Karpas-422 (cell line): ENCODE measurements at regions not wholly inside any gene's neighbourhood (a gene's known extent, or its start where the extent isn't known, plus 50 kb on each side); places are given as distances from the start of the nearest gene placed in this dataset.

Experiments
- DNase-seq: peaks from one replicate; pipeline ENCODE4 v3.0.0-alpha.2; 2015
- H2AFZ ChIP-seq: fragments of 200-600 bp; sonication (generic); 2 replicates; pipeline ENCODE4 v1.6.1; 2014; ENCODE audit warnings: antibody characterized with exemption, low read length, mixed read lengths
- H3K27ac ChIP-seq: fragments of 200-600 bp; sonication (generic); 2 replicates; pipeline ENCODE4 v1.5.1; 2014; ENCODE audit warnings: mild to moderate bottlenecking, low read length, moderate library complexity
- H3K27me3 ChIP-seq: fragments of 200-600 bp; sonication (generic); 2 replicates; pipeline ENCODE4 v1.6.1; 2014; ENCODE audit warnings: low read length, mixed read lengths
- H3K36me3 ChIP-seq: fragments of 200-600 bp; sonication (generic); 2 replicates; pipeline ENCODE4 v1.6.1; 2014; ENCODE audit warnings: low read length, mixed read lengths; ENCODE audit not compliant: insufficient read depth
- H3K4me1 ChIP-seq: fragments of 200-600 bp; sonication (generic); 2 replicates; pipeline ENCODE4 v1.6.1; 2014; ENCODE audit warnings: mild to moderate bottlenecking, low read length, mixed read lengths
- H3K4me2 ChIP-seq: fragments of 200-600 bp; sonication (generic); 2 replicates; pipeline ENCODE4 v1.6.1; 2014; ENCODE audit warnings: low read length, low read depth, mild to moderate bottlenecking; ENCODE audit not compliant: poor library complexity, severe bottlenecking
- H3K4me3 ChIP-seq: fragments of 200-600 bp; sonication (generic); 2 replicates; pipeline ENCODE4 v1.5.1; 2014; ENCODE audit warnings: mild to moderate bottlenecking, antibody characterized with exemption, low read length, mixed read lengths
- H3K79me2 ChIP-seq: fragments of 200-600 bp; sonication (generic); 2 replicates; pipeline ENCODE4 v1.6.1; 2014; ENCODE audit warnings: mild to moderate bottlenecking, low read length, mixed read lengths
- H3K9ac ChIP-seq: fragments of 200-600 bp; sonication (generic); 2 replicates; pipeline ENCODE4 v1.6.0; 2014; ENCODE audit warnings: low read length
- H3K9me2 ChIP-seq: fragments of 200-600 bp; sonication (generic), shearing (Covaris generic); replicated peaks from 2 replicates; pipeline ENCODE4 v1.6.0; 2014; ENCODE audit warnings: mild to moderate bottlenecking, low read length, moderate library complexity; ENCODE audit not compliant: insufficient read depth
- H3K9me3 ChIP-seq: fragments of 300-700, 200-600 bp; sonication (generic); 2 replicates; pipeline ENCODE4 v1.6.1; 2014; ENCODE audit warnings: low read length, mixed read lengths
- H4K20me1 ChIP-seq: fragments of 200-600 bp; sonication (generic); 2 replicates; pipeline ENCODE4 v1.6.1; 2014; ENCODE audit warnings: mild to moderate bottlenecking, antibody characterized with exemption, low read length, low read depth; ENCODE audit not compliant: insufficient read depth

DNA sequence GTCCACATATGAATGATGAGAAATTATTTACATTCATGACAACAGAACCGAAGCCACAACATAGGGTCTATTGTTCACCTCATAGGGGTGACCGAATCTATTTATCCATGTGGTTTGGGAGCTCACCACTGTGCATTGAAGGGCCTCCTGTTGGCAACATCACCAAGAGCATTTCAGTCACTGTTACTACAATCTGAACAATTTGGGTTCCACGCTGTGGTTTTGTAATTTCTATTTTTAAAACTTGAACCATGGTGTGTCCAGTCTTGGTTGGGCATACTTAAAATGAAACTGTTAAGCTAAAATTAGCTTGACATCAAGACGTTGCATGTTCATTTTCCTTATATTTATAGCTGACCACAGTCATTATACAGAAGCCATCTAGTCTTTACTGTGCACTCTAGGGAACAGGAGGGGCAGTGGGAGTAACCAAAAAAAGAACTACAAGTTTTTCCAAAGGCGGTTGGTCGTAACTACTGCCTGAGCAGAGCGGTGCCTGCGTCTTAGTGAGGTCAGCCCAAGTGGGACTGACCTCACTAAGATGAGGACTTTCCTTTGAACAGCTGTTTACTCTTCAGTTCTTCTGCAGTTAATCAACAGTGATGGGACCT, 192.1 kb downstream of the SPRY1 start:
- DNase-seq: no peak
- Histone ChIP-seq H3K9ac (no peak overlapping the region), H2AFZ (no peak overlapping the region), H3K27ac (no peak overlapping the region), H4K20me1 (no peaks in the 10 kb centered on the region), H3K4me2 (no peak overlapping the region), H3K4me3 (no peak overlapping the region), H3K79me2 (no peaks in the 10 kb centered on the region), H3K27me3 (no peaks in the 10 kb centered on the region), H3K4me1 (no peaks in the 10 kb centered on the region), H3K9me2 (no peaks in the 10 kb centered on the region), H3K9me3 (no peaks in the 10 kb centered on the region), H3K36me3 (no peaks in the 10 kb centered on the region)

DNA sequence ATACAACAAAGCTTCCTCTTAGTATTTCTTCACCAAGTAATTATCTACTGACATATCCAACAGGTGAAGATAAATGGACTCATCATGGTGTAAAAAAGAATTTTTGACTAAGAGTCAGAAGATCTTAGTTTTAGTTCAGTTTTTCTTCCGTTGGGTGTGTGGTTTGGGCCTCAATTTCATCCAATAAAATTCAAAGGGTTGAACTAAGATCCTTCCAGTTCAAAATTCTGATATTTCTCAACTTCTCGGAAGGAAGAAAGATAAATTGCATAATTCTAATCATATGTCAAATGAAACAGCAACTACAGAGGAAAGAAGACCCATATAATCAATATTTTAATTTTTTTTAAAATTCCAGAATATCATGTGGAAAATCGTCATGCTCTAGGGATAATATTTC, 192.7 kb downstream of the SPRY1 start:
- Histone ChIP-seq H3K9ac (no peak overlapping the region), H3K4me2 (no peak overlapping the region), H3K79me2 (no peaks in the 10 kb centered on the region), H3K9me3 (no peaks in the 10 kb centered on the region), H3K9me2 (no peaks in the 10 kb centered on the region), H2AFZ (no peak overlapping the region), H3K36me3 (no peaks in the 10 kb centered on the region), H3K27me3 (no peaks in the 10 kb centered on the region), H3K27ac (no peak overlapping the region), H4K20me1 (no peaks in the 10 kb centered on the region), H3K4me1 (no peaks in the 10 kb centered on the region), H3K4me3 (no peak overlapping the region)
- no peak for DNase-seq

- Histone ChIP-seq H3K9ac (no peak overlapping the region), H3K4me3 (no peak overlapping the region), H4K20me1 (no peaks in the 10 kb centered on the region), H3K27ac (no peak overlapping the region), H3K9me3 (no peaks in the 10 kb centered on the region), H3K27me3 (no peaks in the 10 kb centered on the region), H3K79me2 (no peaks in the 10 kb centered on the region), H2AFZ (no peak overlapping the region), H3K9me2 (no peaks in the 10 kb centered on the region), H3K4me1 (no peaks in the 10 kb centered on the region), H3K36me3 (no peaks in the 10 kb centered on the region), H3K4me2 (no peak overlapping the region)
- DNase-seq: no peak
These were observed 195.3 kb downstream of the SPRY1 start for GRCh38 chr4:123591875-123592274.

DNA sequence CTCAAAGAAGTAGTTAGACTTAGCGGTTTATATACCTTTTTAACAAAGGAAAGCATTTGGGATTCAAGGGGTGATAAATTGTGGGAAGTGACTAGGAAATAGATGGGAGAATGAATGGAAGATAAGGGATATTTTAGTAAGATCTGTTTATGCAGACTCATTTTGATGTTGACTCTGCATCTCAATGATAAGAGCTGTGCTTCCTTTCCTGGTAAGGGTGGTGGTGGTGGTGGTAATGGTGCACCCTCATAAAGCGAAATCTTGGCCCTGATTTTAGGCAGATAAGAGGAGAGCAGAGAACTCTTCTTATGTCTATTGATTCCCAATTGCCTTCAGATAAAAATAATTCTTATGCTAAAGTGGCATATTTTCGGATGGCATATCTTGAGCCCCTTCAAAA, 197.1 kb downstream of the SPRY1 start:
- no peak overlapping the region for H3K27ac ChIP-seq
- no peak overlapping the region for H3K4me2 ChIP-seq
- no peak overlapping the region for H2AFZ ChIP-seq
- DNase-seq: no peak
- no peaks in the 10 kb centered on the region for H3K79me2 ChIP-seq
- no peak overlapping the region for H3K9ac ChIP-seq
- no peaks in the 10 kb centered on the region for H3K4me1 ChIP-seq
- H3K9me2 ChIP-seq: no peaks in the 10 kb centered on the region
- H3K4me3 ChIP-seq: no peak overlapping the region
- no peaks in the 10 kb centered on the region for H3K9me3 ChIP-seq
- H4K20me1 ChIP-seq: no peaks in the 10 kb centered on the region
- H3K36me3 ChIP-seq: no peaks in the 10 kb centered on the region
- H3K27me3 ChIP-seq: no peaks in the 10 kb centered on the region

DNA sequence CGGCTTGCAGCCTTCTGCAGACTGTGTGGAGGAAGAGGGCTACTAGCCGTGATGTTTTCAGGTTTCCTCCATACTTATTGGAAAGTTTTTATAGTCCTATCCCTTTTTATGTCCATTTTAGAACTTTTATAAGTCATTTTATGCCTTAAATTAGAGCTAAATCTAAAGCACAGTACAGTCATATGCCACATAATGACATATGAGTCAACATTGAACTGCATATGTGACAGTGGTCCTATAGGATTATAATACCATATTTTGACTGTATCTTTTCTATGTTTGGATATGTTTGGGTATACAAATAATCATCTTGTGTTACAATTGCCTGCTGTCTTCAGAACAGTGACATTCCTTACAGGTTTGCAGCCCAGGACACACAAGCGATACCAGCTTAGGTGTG, 200.2 kb downstream of the SPRY1 start:
- H3K4me2 ChIP-seq: no peak overlapping the region
- no peak for DNase-seq
- no peaks in the 10 kb centered on the region for H3K9me2 ChIP-seq
- no peak overlapping the region for H3K27ac ChIP-seq
- H3K9ac ChIP-seq: no peak overlapping the region
- H3K4me1 ChIP-seq: no peaks in the 10 kb centered on the region
- no peak overlapping the region for H3K4me3 ChIP-seq
- H3K27me3 ChIP-seq: no peaks in the 10 kb centered on the region
- no peak overlapping the region for H2AFZ ChIP-seq
- no peaks in the 10 kb centered on the region for H3K9me3 ChIP-seq
- H4K20me1 ChIP-seq: no peaks in the 10 kb centered on the region
- H3K79me2 ChIP-seq: no peaks in the 10 kb centered on the region
- H3K36me3 ChIP-seq: no peaks in the 10 kb centered on the region

DNA sequence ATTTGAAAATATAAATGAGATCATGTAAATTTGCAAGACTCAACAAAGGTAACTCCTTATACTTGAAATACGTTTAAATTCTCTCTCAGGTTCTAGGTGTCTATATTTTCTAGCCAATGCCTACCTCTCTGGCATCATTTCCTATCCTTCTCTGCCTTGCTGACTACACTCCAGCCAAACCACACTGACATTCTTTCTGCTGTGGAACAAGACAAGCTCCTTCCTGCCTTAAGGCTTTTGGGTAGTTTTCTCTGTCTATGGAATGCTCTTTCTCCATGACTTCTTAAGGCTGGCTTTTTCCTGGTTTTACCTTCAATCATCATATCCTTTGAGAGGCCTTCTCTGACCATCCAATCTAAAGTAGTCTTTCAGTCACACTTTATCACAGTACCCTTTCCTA, 201.0 kb downstream of the SPRY1 start:
- Histone ChIP-seq H3K9ac (no peak overlapping the region), H3K36me3 (no peaks in the 10 kb centered on the region), H3K4me3 (no peak overlapping the region), H3K9me3 (no peaks in the 10 kb centered on the region), H3K79me2 (no peaks in the 10 kb centered on the region), H3K27me3 (no peaks in the 10 kb centered on the region), H2AFZ (no peak overlapping the region), H3K27ac (no peak overlapping the region), H3K9me2 (no peaks in the 10 kb centered on the region), H4K20me1 (no peaks in the 10 kb centered on the region), H3K4me1 (no peaks in the 10 kb centered on the region), H3K4me2 (no peak overlapping the region)
- no peak for DNase-seq

GRCh38 chr4:123598331-123598730, 201.7 kb downstream of the SPRY1 start:
- Histone ChIP-seq H3K79me2 (no peaks in the 10 kb centered on the region), H3K4me2 (no peak overlapping the region), H3K9me2 (no peaks in the 10 kb centered on the region), H2AFZ (no peak overlapping the region), H3K27ac (no peak overlapping the region), H3K4me3 (no peak overlapping the region), H4K20me1 (no peaks in the 10 kb centered on the region), H3K9ac (no peak overlapping the region), H3K36me3 (no peaks in the 10 kb centered on the region), H3K9me3 (no peaks in the 10 kb centered on the region), H3K4me1 (no peaks in the 10 kb centered on the region), H3K27me3 (no peaks in the 10 kb centered on the region)
- no peak for DNase-seq

GRCh38 chr4:123599061-123599919, 202.7 kb downstream of the SPRY1 start:
- Histone ChIP-seq H3K4me3 (no peak overlapping the region), H3K27me3 (no peaks in the 10 kb centered on the region), H3K9me2 (no peaks in the 10 kb centered on the region), H4K20me1 (no peaks in the 10 kb centered on the region), H3K27ac (no peak overlapping the region), H3K9me3 (no peaks in the 10 kb centered on the region), H3K79me2 (no peaks in the 10 kb centered on the region), H3K4me2 (no peak overlapping the region), H3K4me1 (no peaks in the 10 kb centered on the region), H3K9ac (no peak overlapping the region), H3K36me3 (no peaks in the 10 kb centered on the region), H2AFZ (no peak overlapping the region)
- DNase-seq: no peak
